ENCODE measurements at regions not wholly inside any gene's neighbourhood (a gene's known extent, or its start where the extent isn't known, plus 50 kb on each side); places are given as distances from the start of the nearest gene placed in this dataset.

DNA sequence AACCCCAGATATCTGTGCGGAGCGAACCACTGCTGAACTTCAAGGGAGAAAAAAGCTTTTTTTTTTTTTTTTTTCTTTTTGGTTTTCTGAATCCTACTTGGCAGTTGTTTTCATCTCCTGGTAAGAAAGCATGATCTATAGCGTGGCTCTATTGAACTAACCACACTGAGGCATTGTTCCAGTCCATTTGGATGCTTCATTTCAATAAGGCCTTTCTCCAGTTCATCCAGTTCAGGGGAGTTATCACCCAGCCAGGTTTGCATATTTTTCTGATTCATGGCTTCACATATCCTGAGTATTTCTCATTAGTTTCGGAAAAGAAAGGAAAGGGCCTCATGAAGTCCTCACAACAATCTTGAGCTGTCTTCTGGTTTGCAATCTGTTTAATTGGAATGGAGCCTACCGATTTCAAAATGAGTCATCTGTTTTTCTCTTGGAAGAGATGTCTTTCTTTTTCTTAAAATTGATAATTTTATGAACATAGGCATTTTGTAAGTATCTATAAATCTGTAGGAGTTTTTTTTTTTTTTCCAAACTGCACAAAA lies 93.1 kb upstream of the STEAP4 start:
- DNase-seq, result no peak

DNA sequence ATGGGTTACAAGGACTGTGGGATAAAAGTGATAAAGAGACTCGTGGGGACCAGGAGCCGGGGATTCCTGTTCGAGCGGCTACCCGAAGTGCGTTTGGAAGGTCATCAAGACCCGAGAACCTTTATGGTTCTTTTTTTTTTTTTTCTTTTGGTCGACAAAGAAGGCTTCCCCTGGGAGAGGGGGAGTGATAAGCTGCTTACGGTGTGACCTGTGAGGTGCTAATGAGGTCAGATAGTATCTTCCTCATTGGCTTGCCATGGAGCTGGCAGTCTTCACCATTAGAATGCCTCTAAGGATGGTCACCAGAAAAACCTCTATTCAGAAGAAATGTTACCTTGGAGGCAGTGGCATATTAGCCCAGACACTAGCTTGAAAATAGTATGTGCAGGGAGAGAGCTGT lies 92.3 kb upstream of the STEAP4 start:
- DNase-seq, result no peak

DNA sequence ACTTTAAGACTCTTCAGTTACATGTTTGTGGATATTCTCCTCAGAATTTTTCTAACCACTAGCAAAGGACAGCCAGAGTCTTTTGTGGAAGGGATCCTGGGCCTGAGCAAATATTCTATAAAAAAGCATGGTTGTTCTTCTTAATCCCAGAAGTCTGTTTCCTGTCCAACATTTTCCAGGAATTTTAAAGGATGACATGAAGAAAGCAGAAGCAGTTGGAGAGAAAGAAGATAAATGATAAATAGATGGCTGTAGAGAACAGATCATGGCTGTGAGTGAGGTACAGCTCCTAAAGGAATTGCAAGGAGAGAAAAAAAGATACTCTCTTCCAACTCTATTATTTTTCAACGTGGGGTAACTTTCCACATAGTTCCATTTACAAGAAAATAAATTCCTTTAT lies 91.8 kb upstream of the STEAP4 start:
- DNase-seq, result no peak

DNA sequence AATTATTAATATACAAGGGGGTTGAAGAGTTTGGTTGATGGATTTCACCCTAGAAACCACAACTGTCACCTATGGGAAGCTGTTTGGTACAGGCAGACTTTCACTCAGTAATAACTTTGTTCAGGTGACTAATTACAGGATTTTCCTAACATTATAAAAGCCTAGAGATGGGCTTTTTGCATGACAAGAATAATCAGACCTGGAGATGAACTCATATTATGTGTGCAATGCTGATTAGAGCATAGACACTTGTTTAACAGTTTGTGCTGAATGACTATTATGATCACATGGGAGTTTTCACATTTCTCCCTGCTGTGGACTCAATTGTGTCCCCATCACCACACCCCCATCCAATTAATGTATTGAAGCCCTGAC lies 90.2 kb upstream of the STEAP4 start:
- no peak for DNase-seq

DNA sequence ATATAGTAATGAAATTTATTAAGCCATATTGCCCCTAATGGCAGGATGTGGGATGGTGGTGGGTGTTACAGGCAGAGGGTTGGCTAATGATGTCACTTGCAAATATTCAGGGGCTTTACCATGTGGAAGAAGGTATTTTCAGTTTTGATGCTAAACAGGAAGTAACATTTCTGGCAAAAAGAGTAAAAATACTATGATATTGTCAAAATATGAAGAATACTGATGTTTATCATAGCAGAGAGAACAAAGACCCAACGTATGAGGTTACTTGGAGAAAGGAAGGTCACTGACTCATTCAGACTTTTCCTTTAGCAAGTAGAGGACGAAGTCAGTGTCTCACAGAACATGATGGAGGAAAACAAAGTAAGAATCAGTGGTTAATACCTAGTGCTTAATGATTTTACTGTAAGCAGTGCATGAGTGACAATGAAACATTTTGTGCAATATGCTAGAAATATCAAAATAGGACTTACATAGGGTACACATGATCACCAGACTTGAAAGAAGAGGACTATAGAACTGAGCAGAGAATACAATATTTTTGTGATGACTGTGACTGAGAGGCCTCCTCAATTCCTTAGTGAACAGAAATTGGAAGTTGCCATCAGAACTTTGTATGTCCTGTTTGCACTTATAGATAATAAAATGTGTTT lies 89.7 kb upstream of the STEAP4 start:
- no peak for DNase-seq

DNA sequence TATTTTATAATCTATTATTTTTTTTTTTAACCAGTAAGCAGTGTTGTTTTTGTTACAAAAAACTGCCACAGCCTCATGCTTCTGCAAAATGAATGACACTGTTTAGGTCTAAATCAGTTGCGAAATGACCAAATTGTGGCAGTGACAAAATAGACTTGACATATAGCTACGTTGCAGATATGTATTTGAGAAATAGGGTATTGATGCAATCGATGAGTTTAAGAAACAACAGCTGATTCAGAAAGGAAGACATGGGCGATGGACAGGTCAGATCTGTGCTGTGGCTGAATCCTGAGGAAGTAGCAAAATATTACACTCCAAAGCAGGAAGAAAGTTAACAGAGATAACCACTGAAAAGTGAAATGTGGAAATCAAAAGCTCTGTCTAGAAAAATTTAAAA lies 89.0 kb upstream of the STEAP4 start:
- peak; percentile 48 for DNase-seq

DNA sequence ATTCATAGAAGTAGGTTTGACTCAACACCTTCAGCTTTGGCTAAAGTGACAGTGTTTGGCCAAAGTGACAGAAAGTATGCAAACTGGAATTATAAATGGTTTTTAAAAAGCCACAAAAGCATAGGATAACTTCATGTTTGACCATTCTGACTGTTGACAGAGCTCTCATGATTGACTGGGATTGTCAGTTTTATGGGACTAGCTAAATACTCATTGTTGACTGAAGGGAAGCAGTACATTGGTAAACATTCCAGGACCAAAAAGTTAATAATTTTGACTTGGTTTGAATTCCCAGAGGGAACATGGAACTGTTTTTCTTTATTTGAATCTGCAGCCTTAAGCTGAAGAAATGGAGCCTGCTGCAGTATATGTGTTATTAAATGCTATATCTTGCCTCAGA lies 84.6 kb upstream of the STEAP4 start:
- DNase-seq, result no peak

DNA sequence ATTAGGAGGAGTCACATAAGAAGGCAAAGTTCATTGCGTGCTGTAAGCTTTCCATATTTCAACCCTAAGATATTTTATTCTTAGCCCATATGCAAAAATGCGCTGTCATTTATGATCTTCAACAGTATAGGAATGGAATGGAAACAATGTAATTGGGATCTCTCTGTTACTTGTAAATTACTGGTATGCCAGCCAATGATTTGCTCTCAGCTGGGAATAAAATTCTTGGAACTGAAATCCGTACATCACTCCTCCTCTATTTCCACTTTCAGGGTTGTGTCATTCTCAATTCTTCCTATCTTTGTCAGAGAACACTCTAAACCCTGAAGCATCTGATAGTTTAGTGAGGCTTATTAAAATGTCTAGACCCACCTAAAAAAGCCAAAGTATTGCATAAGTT lies 80.7 kb upstream of the STEAP4 start:
- DNase-seq, result no peak

DNA sequence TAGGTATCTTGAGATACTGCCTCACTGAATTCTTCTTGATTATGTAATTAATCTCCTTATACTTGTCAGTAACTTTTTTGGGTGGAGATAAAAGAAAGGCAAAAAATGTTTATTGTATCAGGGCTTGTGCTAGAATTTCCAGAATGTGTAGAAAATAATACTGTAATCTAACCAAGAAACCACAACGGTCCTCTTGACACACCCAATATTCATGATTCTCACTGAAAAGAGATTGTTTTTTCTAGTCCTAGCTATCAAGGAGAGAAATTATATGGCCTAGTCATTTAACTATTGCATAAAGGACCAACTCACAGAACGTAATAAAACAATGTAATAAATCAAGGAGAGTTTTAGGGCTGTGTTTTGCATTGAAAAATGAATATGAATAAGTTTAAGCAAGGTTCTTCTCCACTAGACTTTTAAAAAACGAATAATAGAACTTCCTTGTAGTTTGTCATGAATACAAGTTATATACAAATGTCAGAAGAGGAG lies 80.0 kb upstream of the STEAP4 start:
- DNase-seq, result no peak

DNA sequence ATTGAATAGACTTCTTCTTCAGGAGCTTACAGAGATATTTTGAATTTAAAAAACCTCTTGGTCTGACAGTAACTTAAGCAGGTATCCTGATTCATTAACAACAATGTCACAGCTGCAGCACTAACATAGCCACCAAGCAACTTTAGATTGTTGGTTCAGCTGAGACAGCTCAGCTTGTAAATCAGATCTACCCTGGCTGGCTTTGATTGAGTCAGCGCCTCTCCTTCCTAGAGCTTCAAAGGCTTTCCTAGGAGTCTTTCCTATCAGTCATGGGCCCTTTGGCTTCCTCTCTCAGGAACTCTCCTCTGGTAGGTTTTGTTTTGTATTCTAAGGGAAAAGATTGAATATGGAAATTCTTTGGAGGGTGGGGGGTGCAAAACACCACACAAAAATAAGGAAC lies 70.7 kb upstream of the STEAP4 start:
- DNase-seq, result no peak

DNA sequence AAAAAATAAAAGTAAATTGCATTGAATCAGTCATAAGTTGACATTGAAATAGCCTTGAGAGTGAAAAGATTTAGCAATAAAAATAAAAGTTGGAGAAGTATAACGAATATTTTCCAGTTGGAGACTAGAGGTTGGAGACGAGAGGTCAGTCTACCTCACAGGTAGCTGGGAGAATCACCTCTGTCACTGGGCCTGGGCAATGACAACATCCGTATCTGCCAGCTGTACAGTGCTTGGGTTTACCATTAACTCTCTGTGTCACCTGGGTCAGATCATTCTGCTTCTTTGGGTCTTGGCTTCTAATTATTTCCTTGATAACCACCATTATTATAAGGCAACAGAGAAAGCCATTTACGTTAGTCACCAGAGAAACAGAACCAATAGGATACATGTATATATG lies 62.0 kb upstream of the STEAP4 start:
- no peak for DNase-seq

DNA sequence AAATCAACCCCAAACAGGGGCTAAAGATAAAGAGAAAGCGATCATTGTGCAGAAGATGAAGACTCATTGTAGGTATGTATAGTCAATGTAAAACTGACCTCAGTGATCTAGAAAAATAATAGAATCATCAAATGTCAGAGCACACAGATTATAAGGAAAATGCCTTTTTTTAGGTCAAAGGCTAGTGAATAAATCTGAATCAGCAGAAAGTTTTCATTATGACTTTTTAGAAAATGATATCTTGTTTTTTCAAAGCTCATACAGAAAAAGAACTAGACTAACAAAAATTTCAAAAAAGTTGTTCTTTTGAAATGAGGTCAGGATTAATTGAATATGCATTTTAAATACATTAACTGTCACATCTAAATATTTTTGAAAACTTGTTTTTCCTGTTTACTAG lies 60.2 kb upstream of the STEAP4 start:
- no peak for DNase-seq

DNA sequence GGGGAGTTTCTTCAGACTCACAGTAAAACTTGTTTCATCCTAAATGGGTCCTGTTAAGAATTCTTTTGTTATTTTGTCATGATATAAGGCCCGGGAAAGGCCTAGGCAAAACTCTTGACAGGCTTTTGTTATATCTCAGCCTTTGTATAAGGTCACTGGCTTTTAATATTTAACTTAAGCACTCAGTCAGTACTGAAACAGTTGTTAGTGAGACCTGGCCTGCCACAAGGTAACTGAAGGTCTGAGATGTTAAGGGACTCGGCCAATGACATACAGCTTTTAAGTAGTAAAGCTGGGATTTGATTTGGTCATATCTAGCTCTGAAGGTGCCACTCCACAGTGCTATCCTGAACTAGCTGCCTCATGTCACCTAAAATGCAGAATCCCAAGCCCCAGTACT lies 57.2 kb upstream of the STEAP4 start:
- no peak for DNase-seq

DNA sequence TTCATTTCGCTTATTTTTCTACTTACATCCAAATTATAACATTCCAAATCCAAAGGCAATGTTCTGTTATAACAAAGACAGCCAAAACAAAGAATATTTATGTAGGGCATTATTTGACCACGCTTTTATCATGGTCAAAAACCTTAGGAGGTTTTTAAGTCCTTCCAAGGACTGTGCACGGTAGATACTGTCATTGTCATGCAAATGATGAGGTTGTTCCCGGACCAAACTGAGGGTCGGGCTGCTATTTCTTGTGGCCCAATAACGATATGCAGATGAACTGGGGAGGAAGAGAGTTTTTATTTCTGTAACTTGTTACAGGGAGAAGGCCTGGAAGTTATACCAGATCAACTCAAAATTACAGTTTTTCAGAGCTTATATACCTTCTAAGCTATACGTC lies 56.6 kb upstream of the STEAP4 start:
- no peak for DNase-seq

DNA sequence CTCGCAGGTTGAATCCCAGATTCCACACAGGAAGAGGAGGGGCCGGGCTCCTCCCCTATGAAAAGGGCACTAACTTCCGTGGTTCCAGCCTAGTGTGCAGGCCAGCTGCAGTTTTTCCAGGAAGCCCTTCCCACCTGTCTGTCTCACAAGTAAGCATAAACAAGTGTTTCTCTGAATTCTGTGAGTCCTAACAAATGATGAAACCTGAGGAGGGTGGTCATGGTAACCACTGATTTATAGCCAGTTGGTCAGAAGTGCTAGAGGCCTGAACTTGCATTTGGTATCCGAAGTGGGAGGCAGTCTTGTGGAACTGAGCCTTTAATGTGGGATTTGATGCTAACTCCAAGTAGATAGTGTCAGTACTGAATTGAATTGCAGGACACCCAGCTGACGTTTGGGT lies 54.7 kb upstream of the STEAP4 start:
- no peak for DNase-seq

DNA sequence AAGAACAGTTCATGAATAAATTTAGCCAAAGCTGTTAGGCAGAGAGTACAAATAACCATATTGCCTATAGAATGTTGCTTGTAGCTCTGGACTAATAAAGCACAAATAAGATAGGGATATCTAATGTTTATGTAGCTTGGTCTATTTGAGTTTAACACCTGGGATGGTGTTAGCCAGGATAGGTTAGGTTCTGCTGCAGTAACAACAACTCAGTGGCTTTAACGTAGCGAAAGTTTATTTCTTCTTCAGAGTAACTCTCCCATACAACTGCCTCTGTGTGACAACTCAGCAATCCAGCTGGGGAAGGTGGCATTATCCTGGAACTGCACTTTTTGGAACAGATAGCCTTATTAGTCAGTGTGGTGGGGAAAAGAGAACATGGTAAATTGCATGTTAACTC lies 52.2 kb upstream of the STEAP4 start:
- DNase-seq, result no peak

DNA sequence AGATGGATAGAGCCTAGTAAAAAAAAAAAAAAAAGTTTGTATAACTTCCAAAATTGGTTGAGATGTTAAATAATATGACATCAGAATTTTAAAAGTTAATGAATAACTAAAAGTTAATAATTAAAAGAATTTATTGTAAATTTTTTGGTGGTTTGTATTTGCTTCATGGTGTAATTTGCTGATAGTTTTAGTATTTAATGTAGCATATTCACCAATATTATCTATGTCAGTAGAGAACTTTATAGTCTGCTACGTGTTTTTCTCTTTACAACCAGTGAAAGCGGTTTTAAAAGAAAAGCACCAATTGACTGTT lies 51.8 kb upstream of the STEAP4 start:
- DNase-seq, result no peak

DNA sequence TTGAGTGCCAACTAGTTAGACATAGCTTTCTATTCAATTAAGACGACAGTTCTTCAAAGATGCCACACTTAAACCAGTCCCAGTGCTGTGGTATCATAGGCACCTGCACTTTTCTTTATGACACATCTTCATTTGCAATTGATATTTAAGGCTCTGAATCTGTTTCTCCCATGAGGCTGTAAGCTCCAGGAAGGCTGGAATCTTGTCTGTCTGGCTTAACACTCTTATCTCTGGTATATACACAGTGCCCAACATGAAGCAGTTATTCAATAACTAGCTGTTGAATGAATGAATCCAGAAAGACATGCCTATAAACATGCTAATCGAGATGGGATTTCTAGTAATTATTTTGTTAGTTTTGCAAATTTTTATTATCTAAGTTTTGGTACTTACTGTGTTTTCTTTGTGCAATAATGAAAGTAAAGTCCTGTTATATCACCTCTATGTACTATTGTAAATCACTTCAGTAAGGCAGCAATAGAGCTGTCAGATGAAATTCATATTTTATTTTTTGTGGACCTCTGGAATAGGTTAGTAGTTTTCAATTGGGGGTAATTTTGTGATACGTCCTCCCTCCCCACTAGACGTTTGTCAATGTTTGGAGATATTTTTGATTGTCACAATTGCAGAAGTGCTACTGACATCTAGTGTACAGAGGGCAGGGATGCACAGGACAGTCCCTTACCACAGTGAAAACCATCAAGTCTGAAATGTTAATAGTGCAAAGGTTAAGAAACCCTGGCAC lies 51.3 kb upstream of the STEAP4 start:
- DNase-seq, result no peak

DNA sequence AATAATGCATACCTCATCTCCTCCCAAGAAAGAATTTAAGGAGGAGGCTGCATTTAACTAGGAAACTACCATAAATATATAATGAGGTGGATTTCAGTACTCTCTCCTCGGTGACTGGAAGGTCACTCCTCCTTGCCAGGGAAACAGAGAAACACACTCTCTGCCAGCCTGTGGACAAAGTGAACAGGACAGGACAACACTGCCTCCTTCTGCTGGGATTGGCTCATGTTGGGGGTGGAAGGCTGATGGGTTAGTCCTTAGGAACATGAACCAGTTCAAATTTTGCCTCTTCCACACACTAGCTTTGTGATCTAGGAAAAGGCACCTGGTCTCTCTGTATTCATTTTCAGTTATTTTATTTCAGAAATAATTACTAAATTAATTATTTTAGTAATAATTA lies 50.6 kb upstream of the STEAP4 start:
- no peak for DNase-seq

Measured in GF-D8 (cell line).